NOMO-1 treated with DMSO at 0.1 percent for 48 hours (cell line): ENCODE measurements at regions not wholly inside any gene's neighbourhood (a gene's known extent, or its start where the extent isn't known, plus 50 kb on each side); places are given as distances from the start of the nearest gene placed in this dataset.
"Not testable (repeated sequence)": the region's sequence is repeated elsewhere in the genome, so short reads cannot be mapped to it uniquely, and the experiment has no call there.

ENCODE experiments used
- DNase-seq: peaks from one replicate; lab custom pipeline; 2025; ENCODE audit not compliant: unreplicated experiment; lab: John Stamatoyannopoulos, UW

DNA sequence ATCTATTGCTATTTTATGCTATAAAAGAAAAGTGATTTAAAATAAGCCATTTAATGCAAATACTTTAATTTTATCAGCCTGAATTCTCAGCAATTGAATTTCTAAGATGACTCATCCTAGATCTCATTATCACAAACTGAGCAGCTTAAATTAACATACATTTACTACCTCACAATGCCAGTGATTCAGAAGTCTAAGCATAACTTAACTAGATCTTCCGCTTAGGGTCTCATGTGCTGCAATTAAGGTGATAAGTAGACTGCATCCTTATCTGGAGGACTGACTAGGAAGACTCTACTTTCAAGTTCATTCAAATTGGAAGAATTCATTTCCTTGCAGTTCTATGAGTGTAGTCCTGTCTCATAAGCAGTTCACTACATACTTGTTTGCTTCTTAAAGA, 286.6 kb downstream of the COL11A1 start:
- DNase-seq = no peak

DNA sequence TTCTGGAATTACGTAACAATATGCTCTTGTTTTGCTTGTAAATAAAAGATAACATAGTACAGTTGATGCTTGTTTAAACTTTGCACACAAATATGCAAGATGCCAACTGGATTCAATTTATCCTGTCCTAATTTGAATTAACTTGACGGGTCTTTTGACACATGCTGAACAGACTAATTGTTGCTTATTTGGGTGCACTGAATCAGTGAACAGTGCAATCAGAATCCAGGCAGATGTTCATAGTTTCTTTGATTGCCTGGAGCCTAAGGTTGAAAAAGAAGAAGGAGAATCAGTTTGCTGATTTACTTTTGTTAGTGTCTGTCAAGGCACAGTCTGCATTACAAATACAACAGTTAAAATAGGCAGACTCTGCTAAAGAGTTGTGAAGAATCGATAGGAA, 307.9 kb downstream of the COL11A1 start:
- no peak for DNase-seq

DNA sequence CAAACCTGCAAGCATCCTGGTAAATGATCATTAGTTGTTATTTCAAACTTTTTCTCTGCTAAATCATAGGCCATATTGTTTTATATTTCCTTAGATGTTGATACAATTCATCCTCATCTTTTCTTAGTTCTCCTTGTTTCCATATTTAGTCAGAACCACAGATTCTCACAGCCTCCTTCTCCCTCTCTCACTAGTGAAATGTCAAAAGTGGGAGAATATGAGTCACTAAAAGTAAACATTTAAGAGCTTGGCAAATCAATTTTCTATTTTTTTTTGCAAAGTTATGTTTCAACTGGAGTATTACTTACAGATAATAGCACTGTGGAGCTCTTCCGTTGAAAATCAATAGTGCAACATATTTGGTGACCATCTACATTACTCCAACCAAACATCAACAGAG, 308.8 kb downstream of the COL11A1 start:
- DNase-seq = no peak

DNA sequence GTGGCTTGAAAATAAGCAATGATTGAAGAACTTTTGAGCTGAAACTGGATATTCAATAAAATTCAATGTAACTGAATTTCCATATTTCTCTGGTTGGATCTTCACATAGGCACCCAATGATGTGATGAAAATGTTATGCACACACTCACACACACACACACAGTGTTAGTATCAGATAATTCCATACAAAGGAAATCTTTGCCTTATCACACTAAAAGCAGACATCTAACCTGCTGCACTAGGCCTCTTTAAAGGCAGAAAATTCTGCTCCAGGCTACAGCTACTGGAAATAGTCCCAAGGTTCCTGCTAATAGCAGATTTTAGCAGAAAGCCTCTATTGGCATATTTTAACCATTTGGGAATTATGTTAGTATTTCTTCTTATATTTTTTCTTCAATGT, 309.6 kb downstream of the COL11A1 start:
- no peak for DNase-seq

DNA sequence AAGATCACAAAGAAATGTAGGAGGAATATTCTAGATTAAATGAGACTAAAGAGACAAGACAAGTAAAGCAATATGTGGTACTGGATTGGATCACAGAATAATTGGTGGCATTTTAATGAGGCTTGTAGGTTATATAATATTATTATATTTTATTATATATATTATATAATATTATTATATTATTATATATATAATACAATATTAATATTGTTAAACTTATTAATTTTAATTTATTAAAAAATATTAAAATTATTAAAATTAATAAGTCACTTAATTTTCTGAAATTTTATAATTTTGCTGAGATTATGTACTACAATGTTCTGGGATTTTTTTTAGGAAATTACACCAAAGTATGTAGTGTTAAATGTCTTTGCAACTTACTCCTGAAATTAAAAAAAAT, 311.9 kb downstream of the COL11A1 start:
- DNase-seq = no peak

DNA sequence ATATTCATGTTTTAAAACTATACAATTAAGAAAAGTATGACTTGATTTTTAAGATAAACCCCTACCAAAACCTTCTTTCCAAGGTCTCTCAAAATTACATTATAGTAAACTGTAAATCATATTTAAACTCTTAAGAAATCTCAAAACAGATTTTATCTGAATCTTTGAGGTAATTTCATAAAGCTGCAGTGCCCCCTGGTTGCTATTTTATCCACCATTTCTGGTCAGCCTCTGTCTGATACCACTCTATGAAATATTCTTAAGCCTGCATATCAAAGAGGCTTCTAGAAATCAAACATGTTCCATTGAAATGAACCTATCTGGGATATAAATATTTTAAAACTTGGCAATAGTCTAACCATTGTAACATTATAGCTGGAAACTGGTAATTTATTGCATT, 317.3 kb downstream of the COL11A1 start:
- DNase-seq = no peak

DNA sequence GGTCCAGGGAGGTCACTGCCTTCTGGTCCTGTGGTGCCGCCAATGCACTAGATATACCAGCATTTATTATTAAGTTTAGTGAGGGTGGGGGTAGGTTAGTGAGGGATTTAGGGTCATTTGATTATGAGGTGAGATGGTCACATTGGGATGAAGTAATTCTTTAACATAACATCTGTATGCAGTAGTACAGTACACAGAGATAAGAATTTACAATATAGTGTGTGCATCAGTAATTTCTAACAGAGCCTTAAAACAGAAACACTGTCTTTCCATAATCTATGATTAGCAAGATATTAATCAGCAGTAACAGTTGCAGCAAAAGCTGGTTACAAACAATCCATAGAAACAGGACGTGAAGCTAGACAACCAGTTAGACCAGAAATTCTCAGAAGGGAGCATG, 318.4 kb downstream of the COL11A1 start:
- DNase-seq = not testable (repeated sequence)

DNA sequence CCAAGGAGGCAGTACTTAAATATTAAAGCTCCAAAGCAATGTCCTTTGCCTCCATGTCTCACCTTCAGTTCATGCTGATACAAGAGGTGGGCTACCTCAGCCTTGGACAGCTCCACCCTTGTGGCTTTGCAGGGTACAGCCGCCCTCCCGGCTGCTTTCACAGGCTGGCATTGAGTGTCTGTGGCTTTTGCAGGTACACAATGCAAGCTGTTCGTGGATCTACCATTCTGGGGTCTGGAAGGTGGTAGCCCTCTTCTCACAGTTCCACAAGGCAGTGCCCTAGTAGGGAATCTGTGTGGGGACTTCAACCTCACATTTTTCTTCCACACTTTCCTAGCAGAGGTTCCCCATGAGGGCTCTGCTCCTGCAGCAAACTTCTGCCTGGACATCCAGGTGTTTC, 324.8 kb downstream of the COL11A1 start:
- DNase-seq = no peak

DNA sequence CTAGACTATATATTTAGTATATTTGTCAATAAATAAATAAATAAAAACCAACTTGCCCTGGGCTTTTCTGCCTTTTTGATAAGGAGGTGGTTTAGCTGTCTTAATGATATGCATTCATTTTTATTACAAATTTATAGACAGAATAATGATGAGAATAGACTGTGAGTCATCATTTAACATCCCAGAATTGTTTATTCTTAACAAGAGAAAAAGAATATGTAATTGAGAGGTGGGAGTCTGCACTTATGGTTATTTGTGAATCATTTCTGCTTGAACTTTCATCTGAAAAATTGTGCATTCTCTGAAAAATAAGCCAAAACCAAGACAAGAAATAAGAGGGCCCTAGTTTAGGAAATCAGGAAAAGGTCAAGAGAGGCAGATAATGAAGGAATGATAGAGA, 326.2 kb downstream of the COL11A1 start:
- DNase-seq = no peak

DNA sequence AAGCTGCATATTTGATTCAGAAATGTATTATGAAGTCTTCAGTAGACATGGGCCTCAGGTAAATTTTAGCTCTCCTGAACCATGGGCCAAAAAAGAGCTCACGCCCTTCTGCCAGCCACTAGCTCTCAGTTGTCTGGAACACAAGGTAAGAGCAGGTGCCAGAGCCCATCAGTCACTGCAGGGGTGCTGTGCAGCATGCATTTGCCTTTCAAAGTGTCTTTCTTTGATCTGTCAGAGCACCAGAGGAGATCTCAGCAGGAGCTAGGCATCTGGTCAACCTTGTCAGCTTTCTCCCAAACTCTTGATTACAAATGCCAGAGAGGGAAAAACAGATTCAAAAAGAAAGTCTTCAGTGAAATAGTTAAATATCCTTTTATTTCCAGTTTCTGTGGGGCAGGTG, 332.3 kb downstream of the COL11A1 start:
- DNase-seq = no peak

DNA sequence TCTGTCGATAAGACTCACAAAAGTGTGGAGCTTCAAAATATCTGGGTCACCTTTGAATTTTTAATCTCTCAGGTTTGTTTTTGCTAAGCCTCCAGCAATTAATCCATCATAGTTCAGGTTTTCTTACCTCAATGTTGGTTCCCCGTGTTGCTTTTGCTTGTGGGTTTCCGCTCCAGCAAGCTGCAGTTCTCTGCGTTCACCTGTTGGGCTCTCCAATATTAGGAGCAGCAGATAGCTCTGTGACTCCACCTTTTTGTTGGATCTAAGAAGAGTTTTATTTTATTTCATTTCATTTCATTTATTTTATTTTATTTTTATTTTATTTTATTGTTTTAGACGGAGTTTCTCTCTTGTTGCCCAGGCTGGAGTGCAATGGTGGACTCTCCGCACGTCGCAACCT, 335.5 kb downstream of the COL11A1 start:
- no peak for DNase-seq

DNA sequence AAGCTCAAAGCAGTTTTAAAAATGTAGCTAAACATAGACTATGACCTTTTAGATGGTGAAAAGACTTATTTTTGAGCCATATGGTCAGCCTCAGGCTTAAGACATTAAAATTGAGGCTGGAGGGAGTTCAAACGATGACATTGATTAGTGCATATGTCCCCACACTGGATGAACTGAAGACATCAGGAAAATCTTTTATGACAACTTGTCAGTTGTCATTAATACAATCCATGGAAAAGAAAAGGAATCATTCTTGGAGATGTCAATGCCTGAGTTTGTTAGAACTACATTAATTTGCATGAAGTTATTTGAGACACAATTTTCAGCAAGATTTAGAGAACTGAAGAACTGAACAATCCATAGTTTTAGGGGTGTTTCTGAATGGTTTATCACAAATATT, 349.9 kb downstream of the COL11A1 start:
- no peak for DNase-seq

DNA sequence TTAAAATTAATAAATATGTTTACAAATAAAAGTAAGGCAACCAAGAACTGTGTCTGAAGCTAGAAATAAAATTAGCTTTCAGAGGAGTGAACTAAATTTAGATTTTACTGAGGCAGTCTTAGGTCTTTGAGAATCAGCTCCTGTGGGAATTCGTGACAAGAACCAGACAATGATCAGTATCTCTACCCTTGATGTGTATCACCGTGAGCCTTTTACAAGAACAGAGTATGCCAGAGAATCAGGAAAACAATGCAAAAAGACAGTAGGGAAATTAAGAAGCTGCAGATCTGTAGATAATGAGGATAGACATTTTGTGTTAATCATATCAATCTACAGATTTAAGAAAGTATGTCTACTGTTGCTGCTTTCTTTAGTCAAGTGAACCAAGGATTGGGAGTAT, 351.0 kb downstream of the COL11A1 start:
- DNase-seq = no peak

DNA sequence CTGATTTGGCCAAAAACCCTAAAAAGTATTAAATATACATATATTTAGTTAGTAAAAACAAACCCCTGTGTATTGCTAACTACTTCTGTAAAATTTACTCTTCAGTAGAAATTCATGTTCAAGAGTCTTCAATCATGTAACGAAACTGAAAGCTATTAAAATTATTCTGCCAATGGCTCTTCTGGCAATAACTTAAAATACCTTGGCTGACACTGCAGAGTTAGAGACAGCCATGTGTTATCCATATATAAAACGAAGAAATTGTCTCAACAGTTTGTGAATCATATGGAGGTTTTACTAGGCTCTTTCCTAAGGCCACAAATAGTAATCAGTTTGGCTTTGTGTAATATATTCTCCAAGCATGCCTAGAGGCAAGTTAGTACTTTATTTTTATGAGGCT, 357.2 kb downstream of the COL11A1 start:
- no peak for DNase-seq

DNA sequence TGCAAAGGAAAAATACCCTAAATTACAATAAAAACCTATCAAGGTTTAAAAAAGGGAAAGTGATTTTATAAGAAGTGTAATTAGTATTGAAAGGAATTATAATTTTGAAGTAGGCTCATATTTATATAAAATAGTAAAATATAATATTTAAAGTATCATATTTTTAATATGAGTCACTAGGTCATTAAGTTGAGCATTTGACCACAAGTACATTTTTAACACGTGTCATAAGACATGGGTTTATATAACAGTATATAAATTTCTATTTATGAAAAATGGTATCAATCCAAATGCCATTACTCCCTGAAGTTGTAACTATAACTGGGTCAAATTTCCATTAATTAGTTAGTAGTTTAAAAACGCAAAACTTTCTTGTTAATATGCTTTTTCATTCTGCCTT, 365.9 kb downstream of the COL11A1 start:
- DNase-seq = no peak

DNA sequence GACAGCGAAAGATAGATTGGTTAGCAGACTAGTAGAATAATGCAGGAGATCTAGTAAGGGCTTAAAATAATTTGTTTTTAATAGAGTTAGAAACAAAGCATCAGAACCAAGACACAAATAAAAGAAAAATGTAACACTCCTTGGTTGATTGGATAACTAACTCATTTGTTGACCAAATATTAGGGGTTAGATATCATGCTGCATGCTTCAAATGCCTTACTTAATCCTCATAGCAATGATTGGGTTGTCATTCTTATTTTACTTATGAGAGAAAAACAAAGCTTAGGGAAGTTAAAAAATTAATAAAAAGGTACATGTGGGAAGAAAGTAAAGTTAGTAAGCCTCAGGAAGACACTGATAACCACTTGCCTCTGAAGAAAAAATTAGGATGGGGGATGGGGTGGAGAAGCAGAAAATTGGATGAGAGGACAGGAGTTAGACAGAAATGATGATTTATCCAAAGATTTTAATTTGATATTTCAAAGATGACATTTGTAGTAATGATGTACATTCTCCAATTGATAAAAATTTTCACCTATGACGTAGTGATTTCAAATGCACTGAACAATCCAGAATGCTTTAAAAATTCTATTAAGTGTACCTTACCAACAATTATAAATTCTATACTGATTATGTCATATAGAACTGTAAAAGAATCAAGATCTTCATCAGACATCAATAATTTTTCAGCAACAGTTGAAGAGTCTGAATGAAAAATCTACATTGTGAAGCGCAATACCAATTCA, 374.7 kb downstream of the COL11A1 start:
- DNase-seq = no peak

DNA sequence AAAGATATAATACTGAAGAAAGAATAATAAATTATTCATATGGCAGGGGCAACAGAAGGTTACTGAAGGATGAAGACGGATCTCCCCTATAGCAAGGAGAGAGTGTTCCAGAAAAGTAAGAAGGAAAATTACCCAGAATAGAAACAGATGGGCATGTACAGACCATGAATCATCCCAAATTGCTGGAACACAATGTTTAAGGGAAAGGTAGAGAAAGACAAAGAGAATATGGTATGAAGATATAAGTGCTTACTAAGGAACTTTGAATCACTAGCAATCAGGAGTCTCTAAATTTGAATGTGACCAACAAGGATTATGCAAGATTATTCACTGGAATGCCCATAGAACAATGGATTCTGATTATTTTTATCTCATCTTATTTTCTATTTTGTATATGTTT, 375.4 kb downstream of the COL11A1 start:
- no peak for DNase-seq

DNA sequence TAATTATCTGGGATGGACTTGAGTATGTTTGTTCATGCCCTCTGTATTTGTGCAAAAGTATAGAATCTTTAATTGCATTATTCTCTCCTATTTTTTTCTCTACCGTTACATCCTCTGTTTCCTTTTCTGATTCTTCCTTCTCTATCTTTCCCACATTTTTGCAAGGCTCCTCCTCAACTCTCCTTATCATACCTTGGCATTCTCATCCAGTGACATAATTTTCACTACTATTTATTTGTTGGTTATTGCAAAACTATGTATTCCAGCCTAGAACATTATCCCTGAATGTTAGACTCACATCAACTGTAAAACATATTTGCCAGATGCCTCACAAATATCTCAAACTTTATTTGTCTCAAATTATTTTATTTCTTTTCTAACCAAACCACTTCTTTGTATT, 381.9 kb downstream of the COL11A1 start:
- no peak for DNase-seq

DNA sequence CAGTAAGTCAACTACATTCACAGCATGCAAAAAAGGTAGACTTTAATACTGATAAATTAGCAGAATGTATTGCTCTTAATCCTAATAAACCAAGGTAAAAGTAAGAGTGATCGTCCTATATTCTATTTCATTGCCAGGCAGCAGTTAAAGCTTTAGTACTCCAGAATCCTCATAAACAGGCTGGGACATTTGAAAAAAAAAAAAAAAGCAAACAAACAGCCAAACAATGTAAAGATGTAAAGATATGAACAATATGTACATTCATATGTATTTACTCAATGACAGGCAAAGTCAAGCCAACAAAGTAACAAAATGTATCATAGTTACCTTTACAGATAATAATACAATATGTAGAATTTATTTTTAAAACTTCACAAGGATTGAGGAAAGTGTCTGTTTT, 383.6 kb downstream of the COL11A1 start:
- no peak for DNase-seq

DNA sequence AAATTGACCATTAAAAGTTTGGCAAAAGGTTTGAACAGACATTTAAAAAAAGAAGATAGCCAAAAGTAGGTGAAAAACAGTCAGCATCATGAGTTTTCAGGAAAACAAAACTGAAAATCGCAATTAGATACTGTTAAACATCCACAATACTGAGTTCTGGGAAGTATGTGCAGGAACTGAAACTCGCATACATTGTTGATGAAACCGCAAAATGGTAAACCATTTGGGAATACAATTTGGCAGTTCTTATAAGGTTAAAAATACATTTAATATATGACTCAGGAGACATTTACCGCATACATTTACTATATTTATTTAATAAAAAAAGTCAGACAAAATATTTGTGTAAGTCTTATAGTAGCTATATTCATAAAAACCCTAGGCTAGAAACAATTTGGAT, 393.2 kb downstream of the COL11A1 start:
- DNase-seq = peak; percentile 41

DNA sequence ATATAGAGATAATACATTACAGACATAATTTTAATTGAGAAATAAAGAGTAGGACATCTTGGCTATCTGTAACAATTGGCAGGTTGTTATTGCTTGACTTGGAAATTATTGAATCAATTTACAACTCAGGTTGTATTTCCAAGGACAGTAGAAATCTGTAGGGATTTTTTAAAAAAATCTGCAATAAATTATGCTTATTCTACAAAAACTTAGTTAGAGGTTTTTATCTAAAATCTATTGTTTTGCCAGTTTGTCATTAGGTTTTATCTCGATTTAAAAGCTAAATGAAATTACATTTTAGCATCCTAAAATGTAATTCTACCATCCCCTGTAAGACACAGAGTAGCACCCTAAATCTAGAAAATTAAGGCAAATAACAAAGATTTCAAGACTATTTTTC, 408.8 kb downstream of the COL11A1 start:
- no peak for DNase-seq

DNA sequence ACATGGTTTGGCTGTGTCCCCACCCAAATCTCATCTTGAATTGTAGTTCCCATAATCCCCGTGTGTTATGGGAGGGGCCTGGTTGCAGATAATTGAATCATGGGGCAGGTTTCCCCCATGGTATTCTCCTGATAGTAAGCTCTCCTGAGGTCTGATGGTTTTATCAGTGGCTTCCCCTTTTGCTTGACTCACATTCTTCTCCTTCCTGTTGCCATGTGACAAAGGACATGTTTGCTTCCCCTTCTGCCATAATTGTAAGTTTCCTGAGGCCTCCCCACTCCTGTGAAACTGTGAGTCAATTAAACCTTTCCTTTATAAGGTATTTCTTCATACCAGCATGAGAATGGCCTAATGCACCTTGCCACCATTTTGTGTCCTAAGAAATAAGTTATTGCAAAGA, 415.0 kb downstream of the COL11A1 start:
- DNase-seq = peak; percentile 41

DNA sequence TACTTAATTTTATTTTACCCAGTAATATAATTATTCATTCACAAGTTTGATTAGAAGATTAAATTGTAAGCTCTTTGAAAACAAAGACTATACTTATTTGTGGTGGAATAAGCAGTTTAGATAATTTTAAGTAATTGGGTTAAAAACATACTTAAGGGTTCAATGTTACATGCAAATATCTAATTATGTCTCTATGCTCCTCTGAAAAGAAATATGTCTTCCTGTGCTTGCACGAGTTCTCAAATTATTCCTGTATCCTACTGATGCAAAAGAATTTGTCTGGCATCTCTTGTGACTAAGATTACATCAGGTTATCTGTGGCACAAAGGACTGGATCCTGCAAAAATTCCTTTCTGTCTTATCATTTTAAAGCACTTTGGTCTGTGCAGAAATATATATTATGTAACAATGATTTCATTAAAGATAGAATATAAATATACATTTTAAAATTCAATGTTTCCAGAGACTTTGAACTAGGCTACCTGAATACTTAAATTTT, 416.7 kb downstream of the COL11A1 start:
- no peak for DNase-seq
